ENCODE measurements at regions not wholly inside any gene's neighbourhood (a gene's known extent, or its start where the extent isn't known, plus 50 kb on each side); places are given as distances from the start of the nearest gene placed in this dataset.

DNA sequence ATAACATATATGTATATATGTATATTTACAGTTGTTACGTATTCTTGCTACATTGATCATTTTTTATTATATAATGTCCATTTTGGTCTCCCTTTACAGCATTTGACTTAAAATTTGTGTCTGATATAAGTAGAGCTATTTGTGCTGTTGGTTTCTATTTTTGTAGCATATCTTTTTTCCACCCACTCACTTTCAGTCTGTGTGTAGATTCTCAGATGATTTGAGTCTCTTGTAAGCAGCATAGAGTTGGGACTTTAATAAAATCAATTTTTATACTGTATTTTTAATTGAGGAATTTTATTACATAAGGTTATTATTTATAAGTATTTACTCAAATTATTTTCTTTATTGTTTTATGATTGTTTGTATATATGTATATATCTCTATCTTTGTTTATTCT, 1293.7 kb downstream of the TMEM121 start:
- DNase-seq = no peak

- no peak for DNase-seq
These were observed 1294.7 kb downstream of the TMEM121 start for GRCh38 chr14:106821119-106821518.

- no peak for DNase-seq
These were observed 1296.5 kb downstream of the TMEM121 start for GRCh38 chr14:106822905-106823304.

GRCh38 chr14:106823552-106823951, 1297.2 kb downstream of the TMEM121 start:
- no peak for DNase-seq

DNA sequence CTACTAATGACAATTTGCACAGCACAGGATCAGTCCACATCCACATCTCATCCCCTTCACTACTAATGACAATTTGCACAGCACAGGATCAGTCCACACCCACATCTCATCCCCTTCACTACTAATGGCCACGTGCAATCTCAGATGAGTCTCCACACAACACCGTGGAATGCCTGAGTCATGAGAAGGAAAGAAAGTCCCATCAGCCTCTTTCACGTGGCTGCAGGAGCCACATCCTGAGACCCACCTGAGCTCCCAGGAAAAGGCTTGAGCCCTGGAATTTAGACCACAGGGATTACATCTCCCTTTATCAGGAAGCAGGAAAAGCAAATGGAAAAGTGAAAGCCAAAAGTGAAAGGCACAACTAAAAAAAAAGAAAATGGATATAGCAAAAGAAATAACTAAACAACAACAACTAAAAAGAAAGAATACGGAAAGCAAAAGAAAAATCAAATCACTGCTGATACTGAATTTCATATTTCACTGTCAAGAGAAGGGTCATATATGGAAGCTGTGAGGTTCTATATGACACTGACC, 1300.5 kb downstream of the TMEM121 start:
- DNase-seq = no peak

GRCh38 chr14:106831322-106831720, 1304.9 kb downstream of the TMEM121 start:
- peak; percentile 59 to 66 for DNase-seq

DNA sequence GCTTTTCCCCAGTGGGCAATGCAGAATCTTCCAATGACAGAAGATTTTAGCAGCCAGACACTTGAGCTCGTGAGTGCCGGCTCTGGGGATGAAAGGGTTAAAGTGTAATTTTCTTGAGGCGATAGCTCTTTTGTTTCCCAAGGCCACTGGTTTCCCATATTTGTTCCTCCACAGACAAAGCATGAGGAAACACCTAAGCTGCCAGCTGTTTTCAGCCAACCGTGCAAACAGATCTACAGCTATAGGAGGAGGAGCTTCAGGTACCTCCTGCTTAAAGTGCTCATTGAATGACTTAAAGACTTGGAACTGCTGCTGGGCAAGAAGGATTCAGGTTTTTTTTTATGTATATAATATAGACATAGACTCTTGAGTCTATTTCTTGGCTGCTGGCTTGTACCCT, 1311.5 kb downstream of the TMEM121 start:
- DNase-seq = no peak

GRCh38 chr14:106838991-106839769, 1312.8 kb downstream of the TMEM121 start:
- DNase-seq = no peak

GRCh38 chr14:106840258-106840657, 1313.9 kb downstream of the TMEM121 start:
- DNase-seq = peak in 1 of 2 donors; percentile 18

- no peak for DNase-seq
These were observed 1314.6 kb downstream of the TMEM121 start for GRCh38 chr14:106840991-106841390.

DNA sequence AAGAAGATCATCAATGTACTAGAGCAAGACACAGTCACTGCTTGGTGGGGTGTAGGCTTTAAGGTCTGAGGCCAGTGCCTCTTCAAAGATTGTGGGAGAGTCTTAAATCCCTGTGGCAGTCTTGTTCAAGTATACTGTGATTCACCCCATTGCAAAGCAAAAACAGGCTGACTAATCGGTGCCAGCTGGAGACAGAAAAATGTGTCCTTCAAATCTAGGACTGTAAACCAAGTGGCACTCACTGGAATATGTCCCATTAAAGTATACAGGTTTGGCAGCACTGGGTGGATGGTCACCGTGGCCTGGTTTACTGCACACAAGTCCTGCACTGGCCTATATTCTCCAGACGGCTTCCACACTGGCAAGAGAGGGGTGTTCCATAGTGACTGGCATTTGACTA, 1315.3 kb downstream of the TMEM121 start:
- DNase-seq = no peak

DNA sequence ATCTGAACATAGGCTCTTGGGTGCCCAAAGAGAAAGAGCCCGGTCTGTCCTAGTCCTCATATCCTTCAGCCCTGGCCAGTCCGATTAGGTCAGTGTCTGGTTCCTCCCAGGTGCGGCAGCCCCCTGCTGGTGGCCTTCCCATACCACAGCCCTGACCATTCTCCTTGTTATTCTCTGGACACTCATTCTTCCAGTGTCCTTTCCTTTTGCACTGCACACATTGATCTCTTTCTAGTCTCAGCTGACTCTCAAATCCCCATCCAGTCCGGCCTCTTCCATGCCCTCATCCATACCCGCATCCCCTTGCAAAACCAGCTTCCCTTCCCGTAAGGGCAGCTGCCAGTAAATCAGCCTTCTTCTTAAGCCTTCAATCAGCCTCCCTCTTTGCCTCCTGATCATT, 1316.3 kb downstream of the TMEM121 start:
- DNase-seq = no peak

GRCh38 chr14:106843386-106843785, 1317.0 kb downstream of the TMEM121 start:
- peak in 1 of 2 donors; percentile 9 for DNase-seq

DNA sequence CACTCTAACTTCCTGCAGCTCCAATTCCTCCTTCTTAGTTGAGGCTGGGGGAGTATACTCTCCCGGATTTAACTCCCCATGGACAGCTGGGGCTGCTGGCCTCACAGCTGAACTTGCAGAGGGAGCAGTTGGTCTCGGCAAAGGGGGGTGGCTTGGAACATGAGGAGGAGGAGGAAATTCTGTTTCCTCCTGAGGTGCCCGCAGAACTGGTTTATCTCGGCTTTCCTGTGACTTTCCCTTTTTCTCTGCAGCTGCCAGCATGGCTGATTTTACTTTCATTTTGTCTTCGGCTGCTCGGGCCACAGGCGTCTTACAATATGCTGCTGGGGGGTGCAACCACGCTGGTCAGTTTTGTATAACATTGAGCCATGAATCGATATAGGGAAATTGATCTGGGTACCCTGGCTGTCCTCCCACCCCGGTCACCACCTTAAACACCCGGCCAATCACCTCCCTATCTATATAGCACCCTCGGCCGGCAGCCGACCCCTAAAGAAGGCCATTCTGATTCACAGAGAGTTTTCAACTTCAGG, 1317.6 kb downstream of the TMEM121 start:
- peak in 1 of 2 donors; percentile 54 for DNase-seq

DNA sequence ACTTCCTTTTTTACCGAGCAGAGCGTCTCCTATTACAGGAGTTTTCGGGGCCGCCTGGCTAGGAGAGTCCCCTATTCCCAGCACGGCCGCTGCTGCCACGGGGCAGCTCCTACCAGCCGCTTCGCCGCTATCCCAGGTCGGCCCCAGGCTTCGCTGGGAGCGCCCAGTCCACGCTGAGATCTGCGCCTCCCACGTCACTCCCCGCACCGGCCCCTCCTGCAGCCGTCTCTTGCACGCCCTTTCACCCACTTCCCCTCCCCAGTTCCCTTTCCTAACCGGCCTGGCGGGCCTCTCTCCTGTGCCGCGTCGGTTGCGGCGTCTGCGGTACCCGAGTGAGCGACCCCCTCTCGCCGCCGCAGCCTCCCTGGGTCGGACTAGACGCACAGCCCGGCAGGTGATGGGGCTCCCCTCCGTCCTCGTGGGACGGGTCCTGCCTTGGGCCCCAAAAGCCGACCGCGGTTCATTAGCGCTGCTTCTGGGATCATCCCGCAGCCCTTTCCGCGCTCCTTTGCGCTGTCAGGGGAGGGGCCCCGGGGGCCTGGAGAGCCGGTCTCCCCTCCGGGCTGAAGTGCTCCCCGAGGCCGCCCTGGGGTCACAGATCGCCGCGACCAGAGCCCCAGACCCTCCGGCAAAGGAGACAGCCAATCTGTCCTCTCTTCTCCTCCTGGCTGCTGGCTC, 1318.4 kb downstream of the TMEM121 start:
- peak; percentile 69 to 77 for DNase-seq

- DNase-seq = peak; percentile 28 to 30
These were observed 1319.1 kb downstream of the TMEM121 start for GRCh38 chr14:106845286-106846087.

- DNase-seq = no peak
These were observed 1319.8 kb downstream of the TMEM121 start for GRCh38 chr14:106846218-106846617.

DNA sequence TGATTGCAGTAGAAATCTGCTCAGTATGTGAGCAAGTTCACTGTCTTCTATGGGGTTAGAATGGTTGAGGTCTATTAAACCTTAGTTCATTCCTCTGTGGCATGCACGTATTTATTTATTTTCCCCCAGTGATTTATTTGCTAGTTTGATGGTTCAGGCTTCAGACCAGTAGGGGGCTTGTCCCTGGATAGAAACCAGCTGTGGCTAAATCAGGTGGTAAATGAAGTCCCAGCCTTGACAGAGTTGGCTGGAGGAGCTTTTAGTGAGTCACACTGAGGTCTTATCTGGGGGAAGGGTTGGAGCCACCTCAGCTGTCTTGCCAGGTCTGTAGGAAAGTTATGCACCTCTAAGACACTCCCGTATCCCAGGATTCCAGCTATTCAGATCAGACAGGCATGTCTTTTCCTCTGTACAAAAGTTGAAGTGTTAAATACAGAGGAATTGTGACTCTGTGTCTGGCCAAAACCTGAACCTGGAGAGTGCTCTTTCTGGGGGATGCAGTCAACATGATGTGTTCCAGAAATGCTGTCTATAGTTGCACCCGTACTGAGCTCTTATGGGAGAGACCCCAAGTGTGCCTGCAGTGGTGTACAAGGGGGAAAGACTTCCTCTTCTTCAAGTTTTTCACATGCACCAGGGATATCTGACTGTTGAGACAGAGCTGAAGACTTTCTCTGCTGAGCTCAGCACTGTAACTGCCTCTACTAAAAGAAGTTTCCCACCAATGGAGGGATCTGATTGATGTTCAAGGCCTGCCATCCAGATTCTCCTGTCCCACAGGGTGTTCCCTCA, 1322.1 kb downstream of the TMEM121 start:
- no peak for DNase-seq

DNA sequence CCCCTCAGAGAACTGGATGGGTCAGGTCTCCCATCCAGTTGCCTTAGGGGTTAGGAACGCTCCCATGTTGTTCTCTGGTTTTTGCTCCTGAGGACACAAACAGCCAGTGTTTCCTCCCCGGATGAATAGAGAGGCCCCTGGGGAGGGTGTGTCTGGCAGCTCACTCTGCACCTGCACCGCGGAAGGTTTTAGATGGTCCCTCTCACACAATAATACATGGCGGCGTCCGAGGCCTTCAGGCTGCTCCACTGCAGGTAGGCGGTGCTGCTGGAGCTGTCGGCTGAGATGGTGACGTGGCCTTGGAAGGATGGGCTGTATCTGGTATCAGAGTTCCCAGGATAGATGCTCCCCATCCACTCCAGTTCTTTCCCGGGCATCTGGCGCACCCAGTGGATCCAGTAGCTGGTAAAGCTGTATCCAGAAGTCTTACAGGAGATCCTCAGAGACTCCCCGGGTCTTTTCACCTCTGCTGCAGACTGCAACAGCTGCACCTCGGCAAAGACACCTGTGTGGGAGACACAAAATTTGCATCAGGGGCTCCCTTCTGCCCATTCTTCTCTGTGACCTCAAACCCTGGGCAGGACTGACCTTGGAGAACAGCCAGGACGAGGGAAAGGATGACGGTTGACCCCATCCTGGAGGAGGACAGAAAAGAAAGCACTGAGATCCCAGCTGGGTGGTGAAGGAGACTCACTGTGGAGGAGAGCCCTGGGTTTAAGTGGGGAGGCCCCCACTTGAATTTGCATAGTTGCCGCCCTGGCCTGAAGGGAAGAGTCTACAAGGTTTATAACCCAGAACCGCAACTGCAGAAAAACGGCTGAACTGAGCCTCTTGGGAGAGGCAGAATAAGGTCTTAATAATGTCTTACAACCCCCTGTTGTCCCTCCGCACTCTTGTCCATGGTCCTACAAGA, 1324.8 kb downstream of the TMEM121 start:
- peak in 1 of 2 donors; percentile 45 for DNase-seq

GRCh38 chr14:106872611-106873446, 1346.4 kb downstream of the TMEM121 start:
- DNase-seq = peak; percentile 84
